GM19193 (cell line): ENCODE measurements at regions not wholly inside any gene's neighbourhood (a gene's known extent, or its start where the extent isn't known, plus 50 kb on each side); places are given as distances from the start of the nearest gene placed in this dataset.

Experiments
- POLR2A ChIP-seq: IDR thresholded peaks from 4 replicates; pipeline ENCODE4 v1.6.1; 2011; ENCODE audit not compliant: insufficient read depth, insufficient read length; ENCODE audit errors: extremely low read depth

DNA sequence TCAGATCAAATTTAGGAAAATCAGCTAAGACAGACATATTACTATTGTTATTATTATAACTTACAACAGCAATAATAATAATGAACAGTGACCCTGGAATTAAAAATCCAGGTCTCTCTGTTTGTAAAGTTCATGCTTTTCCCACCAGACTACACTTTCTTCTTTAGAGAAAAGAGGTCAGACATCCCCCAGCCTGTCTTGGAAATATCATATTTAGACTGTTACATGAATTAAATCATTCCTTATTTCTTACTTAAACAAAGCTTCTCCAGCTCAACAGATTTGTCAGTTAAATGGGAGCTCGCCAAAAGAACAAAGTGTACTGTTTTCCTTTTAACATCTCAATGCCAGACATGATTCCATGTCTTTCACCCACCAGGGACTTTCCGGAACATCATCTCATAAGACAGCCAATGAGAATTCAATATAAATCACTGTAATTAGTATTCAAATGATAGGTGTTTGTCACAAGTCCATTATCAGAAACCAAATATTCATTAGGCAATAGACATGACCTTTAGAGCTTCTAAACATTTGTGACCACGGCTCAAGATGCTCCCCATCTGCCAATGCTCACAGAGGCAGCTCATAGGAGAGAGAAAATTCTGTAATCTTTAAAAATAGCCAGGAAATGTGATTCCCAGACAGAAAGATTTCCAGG is 351.9 kb downstream of the ENC1 start:
- no peak for TF ChIP-seq POLR2A

- no peak for TF ChIP-seq POLR2A
Observed at GRCh38 chr5:74288038-74288437, 352.5 kb downstream of the ENC1 start.

GRCh38 chr5:74286734-74287695 is 353.5 kb downstream of the ENC1 start:
- TF ChIP-seq POLR2A, result no peak

- no peak for TF ChIP-seq POLR2A
Observed at GRCh38 chr5:74285675-74286280, 354.8 kb downstream of the ENC1 start.

DNA sequence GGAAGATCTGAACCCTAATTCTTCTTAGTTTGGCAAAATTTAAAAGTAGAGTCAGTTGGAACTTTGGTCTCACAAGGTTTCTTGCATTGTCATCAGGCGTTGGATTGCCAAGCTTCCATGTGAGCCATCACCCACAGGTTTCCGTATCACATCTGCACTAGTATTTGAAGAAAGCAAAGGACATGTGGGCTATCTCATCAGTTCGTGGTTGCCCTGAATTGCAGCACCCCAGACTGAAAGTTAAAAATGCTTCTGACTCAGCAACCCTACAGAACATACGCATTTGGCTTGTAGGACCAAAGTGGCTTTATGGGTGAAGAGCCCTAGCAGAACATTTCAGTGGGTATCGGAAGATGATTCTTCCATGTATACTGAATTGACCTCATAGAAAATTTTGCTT is 358.0 kb downstream of the ENC1 start:
- no peak for TF ChIP-seq POLR2A

DNA sequence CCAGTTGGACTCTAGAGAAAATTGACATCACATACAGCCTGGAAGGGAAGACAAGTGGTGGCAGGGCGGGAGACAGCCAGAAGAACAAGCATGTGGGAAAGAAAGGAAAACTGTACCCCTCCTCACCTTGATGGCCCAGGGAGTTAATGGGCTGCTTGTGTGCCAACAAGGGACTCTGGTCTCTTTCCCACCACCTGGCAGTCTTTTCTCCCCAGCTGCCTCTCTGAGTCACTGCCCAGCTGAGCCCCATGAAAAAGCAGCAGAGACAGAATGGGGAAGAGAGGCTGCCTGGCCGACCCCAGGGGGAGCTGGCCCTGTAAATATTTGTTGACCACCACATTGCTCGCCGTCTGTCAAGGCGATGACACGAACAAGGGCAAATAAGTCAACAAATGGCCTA is 359.4 kb downstream of the ENC1 start:
- TF ChIP-seq POLR2A, result no peak

- no peak for TF ChIP-seq POLR2A
Observed at GRCh38 chr5:74280306-74280705, 360.2 kb downstream of the ENC1 start.

DNA sequence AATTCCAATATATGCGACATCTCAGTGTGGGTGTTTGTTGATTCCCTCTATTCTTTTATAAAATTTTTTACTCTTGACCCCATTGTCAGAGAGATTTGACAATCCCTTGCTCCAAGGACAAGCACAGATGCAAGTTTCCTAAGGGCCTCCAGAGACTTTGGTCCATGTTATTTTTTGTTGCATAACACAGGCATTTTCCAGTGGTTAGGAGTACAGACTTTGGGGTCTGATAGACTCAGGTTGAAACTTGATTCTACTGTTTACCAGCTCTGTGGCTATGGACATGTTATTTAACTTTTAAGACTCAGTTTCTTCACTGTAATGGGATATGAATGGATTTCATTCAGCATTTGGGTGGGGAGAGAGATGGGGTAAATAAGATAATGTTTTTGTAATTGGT is 361.3 kb downstream of the ENC1 start:
- TF ChIP-seq POLR2A, result no peak

GRCh38 chr5:74277418-74277817 is 363.1 kb downstream of the ENC1 start:
- no peak for TF ChIP-seq POLR2A

- no peak for TF ChIP-seq POLR2A
Observed at GRCh38 chr5:74275171-74275992, 365.1 kb downstream of the ENC1 start.

DNA sequence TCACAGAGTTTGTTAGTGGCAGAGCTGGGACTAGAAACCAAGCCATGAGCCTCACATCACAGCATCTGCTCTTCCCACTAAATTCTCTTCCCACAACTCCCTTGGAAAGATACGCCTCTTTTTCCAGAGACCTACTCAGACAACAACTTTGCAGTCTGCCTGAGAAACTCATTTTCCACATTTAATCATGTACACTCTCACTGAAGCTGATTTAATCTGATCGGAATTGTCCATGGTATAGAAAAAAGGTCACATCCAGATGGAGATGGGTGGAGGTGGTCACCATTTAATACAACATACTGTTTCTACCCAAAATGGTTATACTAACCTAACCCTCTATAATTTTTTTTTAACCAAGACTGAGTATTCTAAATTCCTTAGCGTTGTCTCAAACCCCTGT is 366.2 kb downstream of the ENC1 start:
- no peak for TF ChIP-seq POLR2A

DNA sequence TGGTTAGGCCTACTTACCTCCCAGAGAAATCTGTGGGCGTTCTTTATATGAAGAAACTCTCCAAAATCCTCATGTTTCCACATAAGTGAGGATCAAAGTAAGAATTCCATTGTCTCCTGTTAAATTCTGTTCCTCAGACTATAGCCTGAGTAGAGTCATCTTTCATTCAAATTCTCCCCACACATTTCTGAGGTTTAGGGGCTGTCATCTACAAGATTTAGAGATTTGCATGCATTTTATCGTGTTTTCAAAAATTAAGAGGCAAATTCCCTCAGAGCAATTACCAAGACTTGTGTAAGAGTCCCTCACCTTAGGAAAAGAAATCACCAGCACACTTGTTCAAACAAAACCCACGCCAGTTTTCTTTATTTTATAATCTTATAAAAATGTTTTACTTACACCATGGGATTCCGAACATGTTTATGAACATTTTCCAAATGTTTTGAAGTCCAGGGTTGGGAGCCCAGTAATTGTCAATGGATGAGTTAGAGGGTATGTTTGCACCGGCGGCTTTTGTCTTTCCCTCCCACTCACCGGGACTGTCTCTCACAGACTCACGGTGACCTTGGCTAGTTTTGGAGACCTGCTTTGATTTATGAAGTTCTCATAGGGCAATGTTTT is 367.6 kb downstream of the ENC1 start:
- TF ChIP-seq POLR2A, result no peak

DNA sequence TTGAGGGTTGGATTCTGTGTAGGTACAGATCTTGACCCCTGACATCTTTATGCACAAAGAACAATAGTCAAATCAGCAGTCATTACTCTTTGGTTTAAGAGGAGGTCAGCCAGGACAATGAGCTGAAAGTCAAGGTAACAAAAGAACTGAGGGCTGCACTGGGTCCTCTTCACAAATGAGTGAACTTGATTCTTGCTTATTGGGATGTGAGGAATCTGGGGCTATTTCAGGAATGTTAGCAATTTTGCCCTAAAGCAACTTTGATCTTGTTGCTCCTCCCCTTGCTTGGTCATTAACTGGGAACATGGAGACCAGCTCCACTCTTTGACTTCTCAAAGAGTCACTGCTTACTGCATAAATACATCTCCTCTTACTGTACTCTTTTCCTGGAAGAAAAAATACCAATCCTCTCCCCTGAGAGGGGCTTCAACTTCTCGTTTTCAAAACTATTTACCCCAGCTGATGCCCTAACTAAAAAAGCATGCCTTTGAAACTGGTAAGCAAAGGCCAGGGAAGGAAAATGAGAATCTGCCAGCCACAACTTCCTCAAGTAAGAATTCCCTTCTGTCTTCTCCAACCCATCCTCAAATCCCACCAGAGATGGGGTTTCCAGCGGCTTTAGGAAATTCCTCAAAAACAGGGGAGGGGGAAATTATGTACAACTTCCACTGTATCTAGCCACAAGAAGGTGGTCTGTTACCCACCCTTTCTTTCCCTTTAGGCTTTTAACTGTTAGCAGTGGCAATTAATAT is 368.3 kb downstream of the ENC1 start:
- TF ChIP-seq POLR2A, result no peak

DNA sequence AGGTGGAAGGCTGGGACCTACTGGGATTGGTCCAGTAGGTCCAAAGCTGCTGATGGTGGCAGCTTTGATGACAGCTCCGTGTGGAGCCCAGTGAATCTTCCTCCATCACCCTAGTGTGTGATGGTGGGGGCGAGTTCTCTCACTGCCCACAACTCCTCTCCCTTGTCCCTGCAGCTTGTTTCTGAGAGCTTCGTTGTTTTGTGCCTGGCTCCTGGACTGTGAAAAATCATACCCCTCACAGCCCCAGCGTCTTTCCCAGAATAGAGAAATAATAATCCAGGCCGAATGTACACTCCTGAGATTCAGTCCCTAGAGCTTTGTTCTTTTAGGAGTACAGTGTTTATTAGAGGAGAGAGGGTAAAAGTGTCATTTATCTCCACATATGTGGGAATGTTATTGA is 372.2 kb downstream of the ENC1 start:
- no peak for TF ChIP-seq POLR2A
